ENCODE measurements at regions not wholly inside any gene's neighbourhood (a gene's known extent, or its start where the extent isn't known, plus 50 kb on each side); places are given as distances from the start of the nearest gene placed in this dataset.

- Histone ChIP-seq H4K20me1 (ENCODE audit: insufficient read depth, low read length) (no peaks in the 10 kb centered on the region), H3K36me3 (ENCODE audit: insufficient read depth, low read length) (no peaks in the 10 kb centered on the region), H3K4me1 (ENCODE audit: insufficient read depth, low read length, poor library complexity, severe bottlenecking) (no peaks in the 10 kb centered on the region), H3K4me3 (ENCODE audit: low read depth, low read length, poor library complexity, severe bottlenecking) (no peak overlapping the region), H3K9me3 (ENCODE audit: low read length) (no peaks in the 10 kb centered on the region), H3K4me2 (ENCODE audit: low read length) (no peak overlapping the region), H3K79me2 (ENCODE audit: insufficient read depth, low read depth, low read length) (no peaks in the 10 kb centered on the region), H3K9me2 (ENCODE audit: insufficient read depth, low read length) (no peaks in the 10 kb centered on the region), H3K27ac (ENCODE audit: low read depth, low read length, poor library complexity, severe bottlenecking) (no peak overlapping the region), H2AFZ (ENCODE audit: low read length) (no peak overlapping the region)
- intact Hi-C loops (cut with micrococcal nuclease; ENCODE audit: unreplicated experiment) = no loop called here
- DNase-seq (ENCODE audit: low spot score) = no peak
- no peak for TF ChIP-seq CTCF (conservative IDR thresholded peaks at IDR 0.05; ENCODE audit: low read length)
- TF ChIP-seq EZH2phosphoT487 (IDR thresholded peaks at IDR 0.05; ENCODE audit: borderline replicate concordance, low read depth, low read length) = no peak
- no TSS peak for BruUV-seq (replicated peaks)
- POLR2A ChIA-PET = no interaction called here
- CTCF ChIA-PET (ENCODE audit: unreplicated experiment) = no interaction called here
Measured at GRCh38 chrY:13068696-13069095, 164.0 kb downstream of the DDX3Y start.

DNA sequence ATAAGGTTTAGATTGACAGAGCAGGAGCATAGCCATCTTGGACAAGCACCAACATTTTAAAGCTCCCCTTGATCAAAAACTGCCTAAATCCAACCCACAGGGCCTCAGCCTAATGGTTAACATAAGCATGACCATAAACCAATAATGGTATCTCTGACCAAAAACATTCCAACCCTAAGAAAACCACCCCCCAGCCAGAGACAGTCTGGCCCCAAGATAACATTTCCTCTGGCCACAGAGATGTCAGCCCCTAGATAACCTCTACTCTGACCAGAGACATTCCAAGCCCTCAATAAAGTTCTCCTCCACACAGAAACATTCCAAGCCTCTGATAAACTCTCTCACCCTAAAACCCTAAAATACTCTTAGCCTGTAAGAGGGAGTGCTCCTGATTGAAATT lies 164.4 kb downstream of the DDX3Y start:
- H3K27ac ChIP-seq (ENCODE audit: low read depth, low read length, poor library complexity, severe bottlenecking) = no peak overlapping the region
- H3K4me3 ChIP-seq (ENCODE audit: low read depth, low read length, poor library complexity, severe bottlenecking) = no peak overlapping the region
- BruUV-seq (replicated peaks) = no TSS peak
- no peaks in the 10 kb centered on the region for H3K36me3 ChIP-seq (ENCODE audit: insufficient read depth, low read length)
- H2AFZ ChIP-seq (ENCODE audit: low read length) = no peak overlapping the region
- CTCF ChIA-PET (ENCODE audit: unreplicated experiment) = no interaction called here
- H4K20me1 ChIP-seq (ENCODE audit: insufficient read depth, low read length) = no peaks in the 10 kb centered on the region
- no peaks in the 10 kb centered on the region for H3K4me1 ChIP-seq (ENCODE audit: insufficient read depth, low read length, poor library complexity, severe bottlenecking)
- POLR2A ChIA-PET = no interaction called here
- H3K79me2 ChIP-seq (ENCODE audit: insufficient read depth, low read depth, low read length) = no peaks in the 10 kb centered on the region
- no peak overlapping the region for H3K4me2 ChIP-seq (ENCODE audit: low read length)
- no peak for DNase-seq (ENCODE audit: low spot score)
- intact Hi-C loops (cut with micrococcal nuclease; ENCODE audit: unreplicated experiment) = no loop called here
- no peak for TF ChIP-seq EZH2phosphoT487 (IDR thresholded peaks at IDR 0.05; ENCODE audit: borderline replicate concordance, low read depth, low read length)
- no peak for TF ChIP-seq CTCF (conservative IDR thresholded peaks at IDR 0.05; ENCODE audit: low read length)
- H3K9me3 ChIP-seq (ENCODE audit: low read length) = no peaks in the 10 kb centered on the region
- H3K9me2 ChIP-seq (ENCODE audit: insufficient read depth, low read length) = no peaks in the 10 kb centered on the region

GRCh38 chrY:13082748-13083147 lies 178.1 kb downstream of the DDX3Y start:
- no peaks in the 10 kb centered on the region for H3K79me2 ChIP-seq (ENCODE audit: insufficient read depth, low read depth, low read length)
- no peaks in the 10 kb centered on the region for H4K20me1 ChIP-seq (ENCODE audit: insufficient read depth, low read length)
- no peak overlapping the region for H3K27ac ChIP-seq (ENCODE audit: low read depth, low read length, poor library complexity, severe bottlenecking)
- POLR2A ChIA-PET = no interaction called here
- H3K4me1 ChIP-seq (ENCODE audit: insufficient read depth, low read length, poor library complexity, severe bottlenecking) = no peaks in the 10 kb centered on the region
- intact Hi-C loops (cut with micrococcal nuclease; ENCODE audit: unreplicated experiment) = no loop called here
- no TSS peak for BruUV-seq (replicated peaks)
- CTCF ChIA-PET (ENCODE audit: unreplicated experiment) = no interaction called here
- TF ChIP-seq EZH2phosphoT487 (IDR thresholded peaks at IDR 0.05; ENCODE audit: borderline replicate concordance, low read depth, low read length) (no peak), CTCF (conservative IDR thresholded peaks at IDR 0.05; ENCODE audit: low read length) (0 out of 2 replicates have a peak, but pooled peaks have one; percentile 31)
- no peak overlapping the region for H3K4me3 ChIP-seq (ENCODE audit: low read depth, low read length, poor library complexity, severe bottlenecking)
- no peaks in the 10 kb centered on the region for H3K36me3 ChIP-seq (ENCODE audit: insufficient read depth, low read length)
- peak; percentile 0 for DNase-seq (ENCODE audit: low spot score)
- H3K4me2 ChIP-seq (ENCODE audit: low read length) = no peak overlapping the region
- H3K9me3 ChIP-seq (ENCODE audit: low read length) = no peaks in the 10 kb centered on the region
- H2AFZ ChIP-seq (ENCODE audit: low read length) = no peak overlapping the region
- H3K9me2 ChIP-seq (ENCODE audit: insufficient read depth, low read length) = no peaks in the 10 kb centered on the region

Data from OCI-LY7 (cell line).